ENCODE measurements at regions not wholly inside any gene's neighbourhood (a gene's known extent, or its start where the extent isn't known, plus 50 kb on each side); places are given as distances from the start of the nearest gene placed in this dataset.

DNA sequence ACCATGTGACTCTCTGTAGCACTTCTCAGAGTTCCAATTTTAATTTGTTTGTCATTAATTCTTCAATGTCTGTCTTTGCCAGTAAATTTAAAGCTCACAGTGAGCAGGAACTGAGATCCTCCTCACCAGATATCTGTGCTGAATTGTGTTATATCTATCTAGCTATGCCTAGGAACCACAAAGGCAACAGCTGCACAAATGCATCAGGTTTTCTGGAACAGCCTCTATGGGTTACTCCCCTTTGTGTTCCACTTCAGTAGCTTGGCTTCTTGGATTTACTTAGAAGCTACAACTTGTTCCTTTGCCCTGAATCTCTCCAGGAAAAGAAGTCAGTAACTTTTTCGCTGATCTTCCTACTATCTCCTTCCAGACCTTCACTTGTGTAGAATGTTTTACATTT, 1237.8 kb upstream of the ADGRL4 start:
- TF ChIP-seq CTCF (conservative IDR thresholded peaks at IDR 0.05; ENCODE audit: low read depth, low read length): no peak
- no peak for TF ChIP-seq EZH2 (IDR thresholded peaks at IDR 0.05; ENCODE audit: borderline replicate concordance, low read depth, low read length, poor library complexity, severe bottlenecking)

Data from A673 (cell line).